A673 (cell line): ENCODE measurements at regions not wholly inside any gene's neighbourhood (a gene's known extent, or its start where the extent isn't known, plus 50 kb on each side); places are given as distances from the start of the nearest gene placed in this dataset.

Source experiments
- EZH2 ChIP-seq: fragments of 200-600 bp; sonication (generic); IDR thresholded peaks from 2 replicates; pipeline ENCODE4 v1.6.1; 2017; ENCODE audit warnings: borderline replicate concordance, low read depth, mild to moderate bottlenecking, mixed read lengths, antibody characterized with exemption, low read length; ENCODE audit not compliant: poor library complexity, severe bottlenecking
- TF ChIP-seq, protein P1 (sequence below): fragments of 300-800, 200-600 bp; sonication (generic); conservative IDR thresholded peaks from 2 replicates; pipeline ENCODE4 v1.5.1; 2017; ENCODE audit warnings: low read depth, mild to moderate bottlenecking, antibody characterized with exemption, low read length, moderate library complexity, mixed read lengths

DNA sequence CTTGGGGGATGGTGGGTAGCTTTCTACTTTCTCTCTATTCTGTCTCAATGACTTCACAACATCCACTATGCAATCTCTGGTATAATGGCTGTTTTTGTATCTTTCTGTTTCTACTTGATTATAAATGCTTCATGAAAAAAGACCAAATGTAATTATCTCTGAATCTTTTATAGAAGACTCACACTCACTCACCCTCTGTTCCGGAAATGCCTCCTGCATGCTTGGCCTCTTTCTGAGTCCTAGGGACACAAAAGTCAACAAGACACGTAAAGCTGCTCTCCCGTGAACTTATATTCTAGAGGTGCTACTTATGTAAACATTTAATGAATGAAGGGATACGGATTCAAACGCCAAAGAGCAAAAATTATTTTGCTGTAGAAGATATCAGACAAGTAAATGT lies 502.2 kb upstream of the SOX11 start:
- TF ChIP-seq, protein P1, sequence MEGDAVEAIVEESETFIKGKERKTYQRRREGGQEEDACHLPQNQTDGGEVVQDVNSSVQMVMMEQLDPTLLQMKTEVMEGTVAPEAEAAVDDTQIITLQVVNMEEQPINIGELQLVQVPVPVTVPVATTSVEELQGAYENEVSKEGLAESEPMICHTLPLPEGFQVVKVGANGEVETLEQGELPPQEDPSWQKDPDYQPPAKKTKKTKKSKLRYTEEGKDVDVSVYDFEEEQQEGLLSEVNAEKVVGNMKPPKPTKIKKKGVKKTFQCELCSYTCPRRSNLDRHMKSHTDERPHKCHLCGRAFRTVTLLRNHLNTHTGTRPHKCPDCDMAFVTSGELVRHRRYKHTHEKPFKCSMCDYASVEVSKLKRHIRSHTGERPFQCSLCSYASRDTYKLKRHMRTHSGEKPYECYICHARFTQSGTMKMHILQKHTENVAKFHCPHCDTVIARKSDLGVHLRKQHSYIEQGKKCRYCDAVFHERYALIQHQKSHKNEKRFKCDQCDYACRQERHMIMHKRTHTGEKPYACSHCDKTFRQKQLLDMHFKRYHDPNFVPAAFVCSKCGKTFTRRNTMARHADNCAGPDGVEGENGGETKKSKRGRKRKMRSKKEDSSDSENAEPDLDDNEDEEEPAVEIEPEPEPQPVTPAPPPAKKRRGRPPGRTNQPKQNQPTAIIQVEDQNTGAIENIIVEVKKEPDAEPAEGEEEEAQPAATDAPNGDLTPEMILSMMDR: no peak
- no peak for TF ChIP-seq EZH2
